ENCODE measurements at regions not wholly inside any gene's neighbourhood (a gene's known extent, or its start where the extent isn't known, plus 50 kb on each side); places are given as distances from the start of the nearest gene placed in this dataset.
"Not testable (repeated sequence)": the region's sequence is repeated elsewhere in the genome, so short reads cannot be mapped to it uniquely, and the experiment has no call there.

DNA sequence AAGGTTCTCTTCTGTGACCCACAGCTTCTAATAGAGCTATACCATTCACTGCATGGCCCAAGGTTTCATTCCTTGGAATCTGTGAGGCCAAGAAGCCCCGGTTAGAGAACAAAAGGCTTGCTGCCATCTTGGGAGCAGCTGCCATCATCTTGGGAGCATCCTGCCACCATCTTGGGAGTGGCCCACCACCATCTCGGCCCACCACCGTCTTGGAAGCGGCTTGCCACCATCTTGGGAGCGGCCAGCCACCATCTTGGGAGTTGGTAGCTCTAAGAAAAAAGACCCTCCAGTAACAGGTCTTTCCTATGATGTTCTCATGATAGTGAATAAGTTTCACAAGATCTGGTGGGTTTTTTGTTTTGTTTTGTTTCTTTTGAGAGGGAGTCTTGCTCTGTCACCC, 703.9 kb upstream of the ANO3 start:
- DNase-seq = no peak

- DNase-seq = no peak
Measured at GRCh38 chr11:25633230-25633629, 698.7 kb upstream of the ANO3 start.

GRCh38 chr11:25649220-25649619, 682.7 kb upstream of the ANO3 start:
- DNase-seq = not testable (repeated sequence)

DNA sequence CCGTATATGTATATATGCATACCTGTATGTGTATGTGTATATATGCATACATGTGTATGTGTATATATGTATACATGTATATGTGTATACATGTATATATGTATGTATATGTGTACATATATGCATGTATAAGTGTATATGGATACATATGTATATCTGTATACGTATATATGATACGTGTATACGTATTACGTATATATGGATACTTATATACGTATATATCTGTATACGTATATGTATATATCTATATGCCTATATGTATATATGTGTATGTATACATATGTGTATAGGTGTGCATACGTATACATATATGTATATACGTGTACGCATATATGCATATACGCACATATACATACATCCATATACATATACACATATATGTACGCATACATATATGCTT, 681.6 kb upstream of the ANO3 start:
- no peak for DNase-seq

- no peak for DNase-seq
Measured at GRCh38 chr11:25655636-25656035, 676.3 kb upstream of the ANO3 start.

DNA sequence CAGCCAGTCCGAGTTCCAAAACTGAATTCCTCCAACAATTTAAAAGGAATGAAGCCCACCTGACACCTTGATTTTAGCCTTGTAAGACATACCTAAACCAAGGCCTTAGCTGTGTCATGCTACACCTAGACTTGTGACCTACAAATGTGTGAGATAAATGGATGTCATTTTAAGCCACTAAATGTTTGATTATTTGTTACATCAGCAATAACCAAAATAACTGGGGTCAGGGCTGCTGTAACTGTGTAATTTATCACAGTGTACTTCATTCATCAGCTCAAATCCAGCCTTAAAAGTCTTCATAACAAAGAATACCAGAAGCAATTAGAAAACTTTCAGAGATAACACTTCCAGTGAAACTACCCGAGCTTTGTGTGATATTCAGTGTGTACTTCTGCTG, 673.0 kb upstream of the ANO3 start:
- no peak for DNase-seq

- DNase-seq = no peak
Measured at GRCh38 chr11:25659706-25660105, 672.2 kb upstream of the ANO3 start.

- no peak for DNase-seq
Measured at GRCh38 chr11:25667871-25668270, 664.1 kb upstream of the ANO3 start.

GRCh38 chr11:25691959-25692358, 640.0 kb upstream of the ANO3 start:
- DNase-seq = no peak

GRCh38 chr11:25702417-25702816, 629.5 kb upstream of the ANO3 start:
- no peak for DNase-seq

GRCh38 chr11:25710975-25711374, 621.0 kb upstream of the ANO3 start:
- DNase-seq = no peak

DNA sequence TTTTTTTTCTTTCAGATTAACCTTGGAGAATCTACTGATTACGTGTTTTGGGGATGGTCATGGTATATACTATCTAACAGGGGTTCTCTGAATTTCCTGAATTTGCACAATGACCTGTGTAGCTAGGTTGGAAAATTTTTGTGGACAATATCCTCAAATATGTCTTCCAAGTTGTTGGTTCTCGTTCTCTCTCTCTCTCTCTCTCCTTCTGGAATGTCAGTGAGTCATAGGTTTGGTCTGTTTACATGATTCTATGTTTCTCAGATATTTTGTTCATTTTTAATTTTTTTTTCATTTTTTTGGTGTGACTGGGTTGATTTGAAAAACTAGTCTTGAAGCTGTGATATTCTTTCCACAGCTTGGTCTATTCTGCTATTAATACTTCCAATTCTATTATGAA, 604.0 kb upstream of the ANO3 start:
- no peak for DNase-seq

- no peak for DNase-seq
Measured at GRCh38 chr11:25730230-25730629, 601.7 kb upstream of the ANO3 start.

GRCh38 chr11:25733777-25734176, 598.2 kb upstream of the ANO3 start:
- no peak for DNase-seq

GRCh38 chr11:25734591-25735211, 597.2 kb upstream of the ANO3 start:
- DNase-seq = no peak

GRCh38 chr11:25737071-25737675, 594.8 kb upstream of the ANO3 start:
- DNase-seq = no peak

DNA sequence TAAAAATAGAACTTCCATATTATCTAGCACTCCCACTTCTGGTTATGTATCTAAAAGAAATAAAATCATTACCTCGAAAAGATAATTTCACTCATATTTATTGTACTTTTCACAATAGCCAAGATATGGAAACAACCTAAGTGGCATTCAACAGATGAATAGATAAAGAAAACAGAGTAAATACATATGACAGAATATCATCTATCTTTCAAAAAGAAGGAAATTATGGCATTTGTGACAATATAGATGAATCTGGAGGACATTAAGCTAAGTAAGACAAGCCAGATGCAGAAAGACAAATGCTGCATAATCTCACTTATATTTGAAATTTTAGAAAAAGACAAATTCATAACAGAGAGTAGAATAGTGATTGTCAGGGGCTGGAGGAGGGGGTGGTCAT, 590.0 kb upstream of the ANO3 start:
- no peak for DNase-seq

- DNase-seq = no peak
Measured at GRCh38 chr11:25742800-25743199, 589.1 kb upstream of the ANO3 start.

GRCh38 chr11:25755381-25755780, 576.5 kb upstream of the ANO3 start:
- DNase-seq = no peak

- DNase-seq = no peak
Measured at GRCh38 chr11:25755918-25756584, 575.9 kb upstream of the ANO3 start.

DNA sequence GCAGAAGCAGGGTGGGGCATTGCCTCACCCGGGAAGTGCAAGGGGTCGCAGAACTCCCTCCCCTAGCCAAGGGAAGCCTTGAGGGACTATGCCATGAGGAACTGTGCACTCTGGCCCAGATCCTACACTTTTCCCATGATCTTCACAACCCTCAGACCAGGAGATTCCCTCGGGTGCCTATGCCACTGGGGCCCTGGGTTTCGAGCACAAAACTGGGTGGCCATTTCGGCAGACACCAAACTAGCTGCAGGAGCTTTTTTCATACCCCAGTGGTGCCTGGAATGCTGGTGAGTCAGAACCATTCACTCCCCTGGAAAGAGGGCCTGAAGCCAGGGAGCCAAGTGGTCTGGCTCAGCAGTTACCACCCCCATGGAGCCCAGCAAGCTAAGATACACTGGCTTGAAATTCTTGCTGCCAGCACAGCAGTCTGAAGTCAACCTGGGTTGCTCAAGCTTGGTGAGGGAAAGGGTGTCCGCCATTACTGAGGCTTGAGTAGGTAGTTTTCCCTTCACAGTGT, 573.7 kb upstream of the ANO3 start:
- no peak for DNase-seq

DNA sequence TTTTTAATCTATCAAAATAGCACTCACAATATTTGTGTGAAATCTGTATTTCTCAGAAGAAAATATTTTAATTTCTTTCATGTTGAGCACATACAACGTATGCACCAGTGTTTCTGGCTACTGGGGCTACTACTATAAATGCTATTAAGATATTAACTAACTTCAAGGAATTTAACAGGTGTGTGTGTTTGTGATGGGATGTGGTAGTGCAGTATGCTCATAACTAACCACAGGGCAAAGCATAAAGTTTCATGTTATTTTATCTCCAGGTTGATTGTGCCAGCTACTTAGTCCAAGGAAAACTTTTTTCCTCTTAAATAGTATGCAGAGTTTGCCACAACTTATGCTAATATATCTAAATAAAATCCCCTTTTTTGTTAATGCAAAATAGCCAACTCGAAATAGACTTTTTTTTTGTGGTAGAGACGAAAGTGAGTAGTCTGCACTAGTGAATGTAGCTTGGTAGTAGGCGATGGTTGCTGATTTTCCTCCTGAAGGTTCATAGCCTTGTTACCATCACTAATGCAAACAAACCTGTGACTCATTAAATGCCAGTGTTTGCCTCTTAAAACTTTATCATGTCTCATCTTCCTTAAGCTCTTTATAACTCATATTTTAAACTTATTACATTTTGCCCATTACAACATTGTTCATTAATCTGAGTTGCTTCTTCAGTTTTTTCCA, 565.5 kb upstream of the ANO3 start:
- DNase-seq = no peak

DNA sequence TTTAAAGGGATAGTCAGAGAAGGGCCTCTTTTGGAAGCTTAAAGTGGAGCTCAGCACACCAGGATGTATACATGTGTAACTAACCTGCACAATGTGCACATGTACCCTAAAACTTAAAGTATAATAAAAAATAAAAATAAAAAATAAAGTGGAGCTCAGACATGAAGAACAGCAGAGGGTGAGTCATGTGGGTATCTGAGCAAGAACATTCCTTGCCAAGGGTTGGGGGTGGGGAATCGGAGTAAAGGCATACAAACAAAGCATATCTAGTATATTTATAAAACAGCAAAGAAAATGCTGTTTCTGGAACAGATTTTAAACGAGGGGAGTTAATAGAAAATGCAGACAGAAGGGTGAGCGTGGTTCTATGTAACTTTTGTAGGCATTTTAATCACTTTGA, 562.6 kb upstream of the ANO3 start:
- no peak for DNase-seq

GRCh38 chr11:25771605-25772004, 560.3 kb upstream of the ANO3 start:
- no peak for DNase-seq

Measured in NCI-H774 (cell line).